K562 (cell line): ENCODE measurements at regions not wholly inside any gene's neighbourhood (a gene's known extent, or its start where the extent isn't known, plus 50 kb on each side); places are given as distances from the start of the nearest gene placed in this dataset.

Source experiments
- ATAC-seq: fragments of 200-7000 bp; cut with Tn5 transposase; 3 replicates; pipeline ENCODE4 v1.9.1; 2020; ENCODE audit warnings: moderate library complexity
- BruUV-seq: library from RNA; stranded (reverse); fragments of 400-500 nt; replicated peaks from 2 replicates; lab custom pipeline; 2021; lab: Mats Ljungman, UMichigan
- CTCF ChIA-PET: fragments of 300-600 bp; formaldehyde crosslinking; extraction: SDS; loops from one replicate; lab custom pipeline; 2021; ENCODE audit warnings: low intra/inter-chr PET ratio; lab: Yijun Ruan, JAX
- POLR2A ChIA-PET: fragments of 300-600, 350-650 bp; sonication (Branson Sonifier 250); formaldehyde crosslinking; extraction: SDS; loops from one replicate; lab custom pipeline; 2021; ENCODE audit warnings: antibody characterized with exemption, inconsistent platforms; lab: Yijun Ruan, JAX
- DNase-seq, 4 experiments: peaks; one replicate each; pipeline versions ENCODE4 v3.0.0 to v3.0.0-alpha.2; 2011 to 2018; ENCODE audit warnings: low spot score in 3 of 4, mixed read lengths in 3 of 4; ENCODE audit errors: extremely low read depth in 1 of 4
- FAIRE-seq: peaks from 2 replicates; lab custom pipeline; 2011; peaks lifted over from hg19 to GRCh38; lab: Jason Lieb, UNC
- H2AFZ ChIP-seq: 2 replicates; pipeline ENCODE4 v1.6.0; 2011; ENCODE audit warnings: low read depth, low read length, control low read depth, inconsistent platforms
- H3K27ac ChIP-seq: fragments of 200-600 bp; 3 replicates; pipeline ENCODE4 v1.8.0; 2011; ENCODE audit warnings: low read depth, mild to moderate bottlenecking, control low read depth, inconsistent platforms, low read length, moderate library complexity, mixed read lengths; ENCODE audit errors: extremely low read depth
- H3K27me3 ChIP-seq, 2 experiments: fragments of 300-600 bp in 1 of 2; 2 replicates in 1 of 2; 3 replicates in 1 of 2; pipeline versions ENCODE4 v1.6.0 to v1.8.0; 2011; ENCODE audit warnings: inconsistent platforms in 2 of 2, low read length in 2 of 2, mild to moderate bottlenecking in 1 of 2, mixed read lengths in 1 of 2, moderate library complexity in 1 of 2; ENCODE audit not compliant: control insufficient read depth in 2 of 2, insufficient read depth in 2 of 2
- H3K36me3 ChIP-seq: fragments of 300-600 bp; 3 replicates; pipeline ENCODE4 v1.8.0; 2011; ENCODE audit warnings: mild to moderate bottlenecking, low read length, inconsistent platforms; ENCODE audit not compliant: control insufficient read depth, insufficient read depth
- H3K4me1 ChIP-seq, 2 experiments: fragments of 200-600 bp in 1 of 2; replicated peaks in 1 of 2; 2 replicates in 1 of 2; 3 replicates in 1 of 2; pipeline versions ENCODE4 v1.5.1 to v1.8.0; 2011; ENCODE audit warnings: inconsistent platforms in 2 of 2, low read length in 2 of 2, mild to moderate bottlenecking in 1 of 2, mixed read lengths in 1 of 2, moderate library complexity in 1 of 2; ENCODE audit not compliant: control insufficient read depth in 2 of 2, insufficient read depth in 2 of 2
- H3K4me2 ChIP-seq: 2 replicates; pipeline ENCODE4 v1.6.1; 2011; ENCODE audit warnings: low read length, control low read depth, inconsistent platforms, mixed read lengths; ENCODE audit not compliant: insufficient read depth
- H3K4me3 ChIP-seq: fragments of 200-600 bp; sonication (generic), shearing (Covaris generic); 2 replicates; pipeline ENCODE4 v1.5.1; 2016; ENCODE audit warnings: control low read depth, inconsistent platforms
- H3K79me2 ChIP-seq: fragments of 200-600 bp; 3 replicates; pipeline ENCODE4 v1.8.0; 2011; ENCODE audit warnings: low read length, inconsistent platforms; ENCODE audit not compliant: control insufficient read depth, insufficient read depth
- H3K9ac ChIP-seq, 2 experiments: 2 replicates each; pipeline versions ENCODE4 v1.6.0 to v1.6.1; 2011; ENCODE audit warnings: low read depth in 2 of 2, low read length in 2 of 2, control low read depth in 1 of 2, inconsistent platforms in 1 of 2, mild to moderate bottlenecking in 1 of 2, mixed read lengths in 1 of 2; ENCODE audit not compliant: insufficient read depth in 1 of 2
- H3K9me1 ChIP-seq: one replicate; pipeline ENCODE4 v1.6.0; 2011; ENCODE audit warnings: inconsistent platforms, mild to moderate bottlenecking, low read length, moderate library complexity; ENCODE audit not compliant: control insufficient read depth, insufficient read depth
- H3K9me3 ChIP-seq: replicated peaks from 2 replicates; pipeline ENCODE4 v1.5.1; 2011; ENCODE audit warnings: low read depth, low read length, inconsistent platforms; ENCODE audit not compliant: control insufficient read depth, insufficient read depth
- H4K20me1 ChIP-seq: replicated peaks from 2 replicates; pipeline ENCODE4 v1.6.1; 2011; ENCODE audit warnings: low read length, inconsistent platforms, mixed read lengths; ENCODE audit not compliant: control insufficient read depth, insufficient read depth
- HNRNPH1 ChIP-seq: fragments of 200-400 bp; formaldehyde crosslinking; optimal IDR thresholded peaks from 2 replicates; pipeline ENCODE3; 2017; ENCODE audit warnings: low read depth, mild to moderate bottlenecking, low read length, moderate library complexity
- MTA3 ChIP-seq: fragments of 450-650 bp; formaldehyde crosslinking; IDR thresholded peaks from 2 replicates; pipeline ENCODE4 v1.6.1; 2017; ENCODE audit warnings: mild to moderate bottlenecking, borderline replicate concordance
- POLR2AphosphoS5 ChIP-seq: IDR thresholded peaks from 2 replicates; pipeline ENCODE4 v1.6.1; 2011; ENCODE audit warnings: mild to moderate bottlenecking, low read depth, low read length, moderate library complexity; ENCODE audit not compliant: control insufficient read depth, insufficient read depth
- POLR2B ChIP-seq: fragments of 450-650 bp; IDR thresholded peaks from 2 replicates; pipeline ENCODE4 v1.6.1; 2018; ENCODE audit warnings: low read depth; ENCODE audit not compliant: partially characterized antibody
- SMARCC2 ChIP-seq: fragments of 450-650 bp; IDR thresholded peaks from 2 replicates; pipeline ENCODE4 v1.6.1; 2017; ENCODE audit warnings: antibody characterized with exemption, moderate library complexity, mild to moderate bottlenecking, low read depth
- YY1 ChIP-seq, 3 experiments: IDR thresholded peaks; 2 replicates each; pipeline ENCODE4 v1.6.1; 2011; ENCODE audit warnings: low read length in 2 of 3, mild to moderate bottlenecking in 2 of 3, moderate library complexity in 2 of 3, borderline replicate concordance in 1 of 3, control low read depth in 1 of 3, low read depth in 1 of 3; ENCODE audit not compliant: insufficient read depth in 3 of 3, insufficient replicate concordance in 2 of 3, control insufficient read depth in 1 of 3, insufficient read length in 1 of 3; ENCODE audit errors: extremely low read depth in 1 of 3
- ZNF175 ChIP-seq: fragments of 200-800 bp; sonication (Bioruptor generic); IDR thresholded peaks from 2 replicates; pipeline ENCODE4 v1.6.1; 2016; ENCODE audit warnings: low read depth, mild to moderate bottlenecking, missing genetic modification characterization, missing compliant biosample characterization
- ZNF436 ChIP-seq: fragments of 250-450, 450-650 bp; sonication (Bioruptor Pico); formaldehyde crosslinking; IDR thresholded peaks from 2 replicates; pipeline ENCODE4 v1.7.0; 2020; ENCODE audit warnings: mild to moderate bottlenecking
- WGBS: fragments of 100-300 bp; shearing (Covaris generic); methylation state at CpG from one replicate; pipeline ENCODE4 v1.1.6; 2016; ENCODE audit warnings: low coverage, mixed read lengths; ENCODE audit not compliant: insufficient coverage; ENCODE audit errors: missing lambda C conversion rate; 5-methylcytosine and 5-hydroxymethylcytosine counted together
- in situ Hi-C: fragments of 300-500 bp; cut with MboI; formaldehyde crosslinking; loops from 4 replicates; pipeline ENCODE4 v1.15.0; 2018; ENCODE audit warnings: inconsistent platforms, mixed read lengths
- intact Hi-C: fragments of 100-400 bp; cut with micrococcal nuclease; formaldehyde crosslinking; loops from 2 replicates; pipeline ENCODE4 v1.14.2; 2022
- TF ChIP-seq, protein P1 (sequence below): fragments of 250-450 bp; sonication (Bioruptor Pico); IDR thresholded peaks from 2 replicates; pipeline ENCODE4 v1.9.0; 2021; ENCODE audit warnings: mild to moderate bottlenecking, inconsistent platforms
- TF ChIP-seq, protein P2 (sequence below), 2 experiments: fragments of 250-450 bp in 1 of 2; fragments of 450-650 bp in 1 of 2; sonication (Bioruptor Pico) in 1 of 2; IDR thresholded peaks; 2 replicates each; pipeline versions ENCODE4 v1.6.1 to v1.8.0; 2016 to 2021; ENCODE audit warnings: mild to moderate bottlenecking in 2 of 2, moderate library complexity in 2 of 2, missing compliant biosample characterization in 1 of 2, missing genetic modification characterization in 1 of 2
- TF ChIP-seq, protein P3 (sequence below): sonication (generic); formaldehyde crosslinking; IDR thresholded peaks from 2 replicates; pipeline ENCODE4 v1.4.0; 2020; ENCODE audit warnings: mild to moderate bottlenecking, missing genetic modification reagents

DNA sequence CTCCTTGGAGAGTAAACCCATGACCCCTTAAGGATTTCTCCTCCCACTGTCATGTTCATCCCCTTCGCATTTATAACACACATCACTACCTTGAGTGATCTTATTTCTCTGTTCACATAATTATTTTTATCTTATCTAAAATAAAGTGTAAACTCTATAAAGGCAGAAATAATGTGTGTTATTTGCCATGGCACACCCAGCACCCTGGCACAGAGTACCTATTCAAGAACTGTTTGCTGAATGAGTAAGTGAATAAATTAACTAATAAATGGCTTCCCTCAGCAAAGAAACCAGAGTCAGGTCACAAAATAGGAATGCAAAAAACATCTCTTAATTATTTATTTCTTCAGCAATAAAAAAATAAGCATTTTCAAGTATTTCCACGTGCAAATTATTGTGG, 330.3 kb upstream of the GHITM start (continued):
- TF ChIP-seq, protein P1, sequence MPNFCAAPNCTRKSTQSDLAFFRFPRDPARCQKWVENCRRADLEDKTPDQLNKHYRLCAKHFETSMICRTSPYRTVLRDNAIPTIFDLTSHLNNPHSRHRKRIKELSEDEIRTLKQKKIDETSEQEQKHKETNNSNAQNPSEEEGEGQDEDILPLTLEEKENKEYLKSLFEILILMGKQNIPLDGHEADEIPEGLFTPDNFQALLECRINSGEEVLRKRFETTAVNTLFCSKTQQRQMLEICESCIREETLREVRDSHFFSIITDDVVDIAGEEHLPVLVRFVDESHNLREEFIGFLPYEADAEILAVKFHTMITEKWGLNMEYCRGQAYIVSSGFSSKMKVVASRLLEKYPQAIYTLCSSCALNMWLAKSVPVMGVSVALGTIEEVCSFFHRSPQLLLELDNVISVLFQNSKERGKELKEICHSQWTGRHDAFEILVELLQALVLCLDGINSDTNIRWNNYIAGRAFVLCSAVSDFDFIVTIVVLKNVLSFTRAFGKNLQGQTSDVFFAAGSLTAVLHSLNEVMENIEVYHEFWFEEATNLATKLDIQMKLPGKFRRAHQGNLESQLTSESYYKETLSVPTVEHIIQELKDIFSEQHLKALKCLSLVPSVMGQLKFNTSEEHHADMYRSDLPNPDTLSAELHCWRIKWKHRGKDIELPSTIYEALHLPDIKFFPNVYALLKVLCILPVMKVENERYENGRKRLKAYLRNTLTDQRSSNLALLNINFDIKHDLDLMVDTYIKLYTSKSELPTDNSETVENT = no peak
- TF ChIP-seq ZNF436 = no peak
- TF ChIP-seq, protein P2, sequence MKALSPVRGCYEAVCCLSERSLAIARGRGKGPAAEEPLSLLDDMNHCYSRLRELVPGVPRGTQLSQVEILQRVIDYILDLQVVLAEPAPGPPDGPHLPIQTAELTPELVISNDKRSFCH (CRISPR knock-in tag; IDR thresholded peaks at IDR 0.05) = no peak
- TF ChIP-seq, protein P2 (tag; IDR thresholded peaks at IDR 0.05) = no peak
- no peak for TF ChIP-seq SMARCC2
- no peak for TF ChIP-seq YY1 (IDR thresholded peaks at IDR 0.05; ENCODE audit: borderline replicate concordance in 1 of 3, control insufficient read depth in 1 of 3, extremely low read depth in 1 of 3, insufficient read depth in 3 of 3, insufficient read length in 1 of 3, insufficient replicate concordance in 2 of 3, low read depth in 1 of 3, low read length in 2 of 3)
- no peak for TF ChIP-seq POLR2B
- no peak for TF ChIP-seq MTA3

DNA sequence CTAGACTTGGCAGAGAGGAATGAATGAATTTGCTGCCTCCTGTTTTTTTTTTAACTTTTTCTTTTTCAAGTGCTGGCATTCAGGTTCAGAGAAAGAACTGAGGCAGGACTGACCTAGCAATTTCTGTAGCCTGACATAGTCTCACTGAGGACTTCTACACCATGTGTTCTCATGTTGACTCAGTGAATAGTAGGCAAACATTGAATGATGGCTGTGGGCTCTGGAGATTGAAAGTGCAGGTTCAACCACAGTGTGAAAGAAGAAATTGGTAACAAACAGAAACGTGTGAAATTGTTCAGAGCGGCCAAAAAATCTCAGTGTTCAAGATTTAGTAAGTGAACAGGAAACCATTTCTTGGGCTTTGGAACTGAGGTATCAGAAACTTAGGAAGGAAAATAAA, 322.4 kb upstream of the GHITM start:
- H3K4me2 ChIP-seq = no peak overlapping the region
- no peaks in the 10 kb centered on the region for H3K9me1 ChIP-seq
- no peak overlapping the region for H3K4me3 ChIP-seq
- ChIA-PET POLR2A (no interaction called here), CTCF (no interaction called here)
- H4K20me1 ChIP-seq = no peaks in the 10 kb centered on the region
- H3K27ac ChIP-seq = no peak overlapping the region
- intact Hi-C loops (no loop called here), in situ Hi-C loops (no loop called here)
- H3K9ac ChIP-seq = no peak overlapping the region
- H3K36me3 ChIP-seq = no peaks in the 10 kb centered on the region
- H2AFZ ChIP-seq = no peak overlapping the region
- FAIRE-seq = no peak
- no TSS peak for BruUV-seq
- H3K27me3 ChIP-seq = no peaks in the 10 kb centered on the region
- H3K4me1 ChIP-seq = no peaks in the 10 kb centered on the region
- no peak for DNase-seq
- ATAC-seq = no peak
- no peaks in the 10 kb centered on the region for H3K79me2 ChIP-seq
- WGBS = 3% methylated on average over 2 of the region's 2 CpGs
- H3K9me3 ChIP-seq = no peaks in the 10 kb centered on the region
- TF ChIP-seq, protein P3, sequence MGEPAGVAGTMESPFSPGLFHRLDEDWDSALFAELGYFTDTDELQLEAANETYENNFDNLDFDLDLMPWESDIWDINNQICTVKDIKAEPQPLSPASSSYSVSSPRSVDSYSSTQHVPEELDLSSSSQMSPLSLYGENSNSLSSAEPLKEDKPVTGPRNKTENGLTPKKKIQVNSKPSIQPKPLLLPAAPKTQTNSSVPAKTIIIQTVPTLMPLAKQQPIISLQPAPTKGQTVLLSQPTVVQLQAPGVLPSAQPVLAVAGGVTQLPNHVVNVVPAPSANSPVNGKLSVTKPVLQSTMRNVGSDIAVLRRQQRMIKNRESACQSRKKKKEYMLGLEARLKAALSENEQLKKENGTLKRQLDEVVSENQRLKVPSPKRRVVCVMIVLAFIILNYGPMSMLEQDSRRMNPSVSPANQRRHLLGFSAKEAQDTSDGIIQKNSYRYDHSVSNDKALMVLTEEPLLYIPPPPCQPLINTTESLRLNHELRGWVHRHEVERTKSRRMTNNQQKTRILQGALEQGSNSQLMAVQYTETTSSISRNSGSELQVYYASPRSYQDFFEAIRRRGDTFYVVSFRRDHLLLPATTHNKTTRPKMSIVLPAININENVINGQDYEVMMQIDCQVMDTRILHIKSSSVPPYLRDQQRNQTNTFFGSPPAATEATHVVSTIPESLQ (CRISPR knock-in tag) = no peak
- TF ChIP-seq POLR2AphosphoS5 (no peak), HNRNPH1 (no peak), ZNF175 (CRISPR knock-in tag) (no peak)
